Activated CD4-positive, alpha-beta T cell treated with anti-CD3 and anti-CD28 coated beads, Interleukin-2, amount 50 U/mL, for 4 hours (primary cell): ENCODE measurements at regions not wholly inside any gene's neighbourhood (a gene's known extent, or its start where the extent isn't known, plus 50 kb on each side); places are given as distances from the start of the nearest gene placed in this dataset.
"Not testable (repeated sequence)": the region's sequence is repeated elsewhere in the genome, so short reads cannot be mapped to it uniquely, and the experiment has no call there.

ENCODE experiments used
- DNase-seq, 2 experiments: peaks; one replicate each; pipeline ENCODE4 v3.0.0-alpha.2; 2020

DNA sequence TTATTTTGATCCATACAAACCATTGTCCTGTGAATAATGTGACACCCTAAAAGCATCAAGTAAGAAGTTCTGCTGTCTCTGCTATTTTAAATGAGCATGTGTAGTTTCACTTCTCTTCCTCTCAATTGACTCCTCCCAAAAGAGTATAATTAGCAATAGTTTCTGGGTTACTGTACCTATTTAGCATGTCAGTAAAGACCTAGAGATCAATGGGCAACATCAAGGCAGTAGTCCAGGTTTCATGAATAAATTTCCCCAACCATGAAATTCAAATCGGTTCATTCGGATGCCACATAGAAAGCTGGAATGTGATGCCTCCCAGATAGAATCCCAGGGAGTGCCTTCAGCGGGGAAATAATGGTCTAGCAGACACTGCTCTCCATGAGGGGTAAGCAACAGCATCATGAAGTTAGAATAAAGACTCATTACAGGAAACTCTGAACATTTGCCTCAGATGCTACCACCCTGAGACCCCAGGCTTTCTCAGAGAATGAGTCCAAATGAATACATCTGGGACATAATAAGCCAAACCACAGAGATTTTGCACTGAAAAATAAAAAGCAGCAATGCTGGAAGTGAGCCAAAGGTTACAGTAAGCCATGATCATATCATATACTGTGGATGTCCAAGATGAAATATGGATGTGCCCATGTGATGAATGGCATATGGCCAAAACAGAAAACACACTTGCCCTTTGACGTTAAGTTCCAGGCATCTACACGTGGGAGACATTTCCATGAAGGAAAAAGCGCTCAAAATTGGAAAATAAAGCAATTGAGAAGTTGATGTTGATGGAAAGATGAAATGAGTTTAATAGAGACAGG lies 1107.0 kb upstream of the SEMA6A start:
- DNase-seq, result no peak

DNA sequence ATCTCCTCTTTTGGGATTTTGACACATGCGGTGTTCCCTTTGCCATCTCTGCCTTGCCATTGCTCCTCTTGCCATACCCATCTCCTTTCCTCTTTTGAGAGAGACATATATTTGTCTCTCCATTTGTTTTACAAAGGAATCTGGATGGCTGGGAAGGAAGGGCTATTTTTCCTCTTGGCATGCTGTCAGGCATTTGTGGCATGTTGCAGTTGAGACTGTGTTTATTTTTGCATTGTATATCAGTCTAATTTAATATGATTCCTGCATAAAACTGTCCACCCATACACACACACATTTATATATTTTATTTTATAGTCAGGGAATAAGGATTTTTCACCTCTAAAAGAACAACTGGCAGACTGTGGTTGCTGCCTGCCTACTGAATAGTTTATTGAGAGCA lies 1105.8 kb upstream of the SEMA6A start:
- no peak for DNase-seq

DNA sequence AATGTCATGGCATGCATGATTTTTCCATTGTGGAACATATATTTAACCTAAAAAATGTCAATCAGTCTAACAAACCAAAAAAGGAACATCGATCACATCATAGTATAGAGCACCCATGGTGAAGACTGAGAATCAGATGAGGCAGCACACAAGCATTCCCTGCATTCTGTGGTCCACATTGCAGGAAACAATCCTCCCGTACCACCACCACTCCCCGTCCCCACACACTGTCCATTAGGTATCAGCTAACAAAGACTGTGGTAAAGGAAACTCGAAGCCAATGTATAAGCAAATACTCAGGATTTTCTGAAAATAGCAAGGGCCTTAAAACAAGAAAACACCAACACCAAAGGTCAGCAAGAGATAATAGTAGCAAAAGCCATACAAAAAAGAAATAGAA lies 1104.4 kb upstream of the SEMA6A start:
- no peak for DNase-seq

DNA sequence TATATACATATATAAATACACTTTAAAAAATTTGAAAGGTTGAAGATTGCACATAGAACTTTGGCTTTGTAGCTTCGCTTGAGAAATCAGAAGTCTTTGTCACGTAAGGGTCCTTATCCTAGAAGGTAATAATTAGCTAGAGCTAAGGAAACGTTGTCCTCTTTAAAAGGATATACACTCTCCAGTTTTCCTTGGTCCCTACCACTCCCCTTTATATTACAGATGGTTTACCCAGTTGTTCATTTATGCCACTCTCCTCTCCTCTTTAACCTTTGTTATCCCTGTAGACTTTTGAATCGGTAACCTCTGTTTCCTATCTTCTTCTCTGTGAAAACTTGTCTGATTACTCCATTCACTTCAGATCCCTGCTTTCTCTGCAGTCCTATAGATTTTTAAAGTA lies 1101.0 kb upstream of the SEMA6A start:
- no peak for DNase-seq

DNA sequence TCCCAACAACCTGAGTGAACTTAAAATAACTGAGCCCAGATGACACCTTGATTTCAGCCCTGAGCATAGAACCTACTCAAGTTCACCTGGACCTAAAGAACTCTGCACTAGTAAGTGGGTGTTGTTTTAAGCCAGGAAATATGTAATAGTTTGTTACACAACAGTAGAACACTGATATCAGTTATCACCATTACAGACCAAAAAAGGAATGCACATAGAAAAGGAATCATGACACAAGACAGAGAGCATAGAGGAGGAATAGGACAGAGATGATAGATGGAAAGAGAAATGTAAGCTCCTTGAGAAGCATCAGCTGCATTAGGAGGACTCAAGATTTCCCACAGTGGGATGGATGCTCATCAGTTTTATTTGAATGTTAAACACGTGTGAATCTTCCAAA lies 1096.9 kb upstream of the SEMA6A start:
- DNase-seq, result no peak

DNA sequence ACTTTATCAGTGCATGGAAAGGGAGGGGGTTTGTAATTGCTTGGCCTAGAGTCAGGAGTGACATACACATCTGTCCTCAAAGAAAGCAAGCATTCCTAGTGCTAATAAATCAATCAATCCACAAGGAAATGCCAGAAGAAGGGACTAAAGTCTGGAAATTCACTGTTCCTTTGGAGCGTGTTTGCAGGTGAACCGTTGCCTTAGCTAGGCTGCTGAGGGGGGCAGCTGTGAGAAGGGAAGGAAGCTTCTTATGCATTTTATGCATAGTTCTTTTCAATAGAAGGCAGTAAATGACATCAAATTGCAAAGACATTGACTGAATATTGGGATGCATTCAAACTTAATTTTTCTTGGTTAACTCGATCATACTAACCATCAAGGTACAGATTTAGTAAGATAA lies 1092.5 kb upstream of the SEMA6A start:
- no peak for DNase-seq

DNA sequence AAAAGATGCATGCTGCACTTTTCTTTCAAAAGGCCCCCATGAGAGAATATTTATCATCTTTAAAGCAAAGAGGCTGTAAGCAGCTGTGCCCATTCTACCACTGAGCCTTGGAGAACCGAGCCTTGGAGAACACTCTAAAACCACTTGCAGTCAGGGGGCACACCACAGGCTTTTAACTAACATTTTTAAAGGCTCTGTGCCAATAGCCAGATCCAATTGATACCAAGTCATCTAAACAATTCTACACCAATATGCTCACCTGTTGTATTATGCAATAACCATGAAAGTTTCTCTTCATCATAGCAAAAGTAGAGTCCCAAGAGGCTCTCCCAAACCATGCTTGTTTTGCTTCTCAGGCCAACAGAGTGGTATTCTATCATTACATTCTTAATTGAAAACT lies 1090.5 kb upstream of the SEMA6A start:
- no peak for DNase-seq

DNA sequence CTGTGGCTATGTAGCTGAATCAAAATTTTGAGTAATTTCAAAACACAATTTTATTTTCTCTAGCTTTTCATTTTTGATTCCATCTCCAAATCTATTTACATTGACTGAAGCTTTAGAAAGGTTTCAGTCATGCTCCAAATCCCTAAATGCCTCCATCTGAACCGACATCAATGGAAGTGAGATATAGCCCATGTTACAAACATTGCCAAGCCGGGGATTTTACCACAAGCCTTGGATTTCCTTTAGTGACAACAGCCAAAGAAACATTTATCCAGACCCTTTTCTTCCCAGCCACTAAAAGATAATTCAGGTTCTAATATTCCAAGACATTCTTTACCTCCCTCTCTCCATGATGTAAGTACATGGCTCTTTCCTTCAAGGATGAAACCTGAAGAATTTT lies 1087.7 kb upstream of the SEMA6A start:
- no peak for DNase-seq

DNA sequence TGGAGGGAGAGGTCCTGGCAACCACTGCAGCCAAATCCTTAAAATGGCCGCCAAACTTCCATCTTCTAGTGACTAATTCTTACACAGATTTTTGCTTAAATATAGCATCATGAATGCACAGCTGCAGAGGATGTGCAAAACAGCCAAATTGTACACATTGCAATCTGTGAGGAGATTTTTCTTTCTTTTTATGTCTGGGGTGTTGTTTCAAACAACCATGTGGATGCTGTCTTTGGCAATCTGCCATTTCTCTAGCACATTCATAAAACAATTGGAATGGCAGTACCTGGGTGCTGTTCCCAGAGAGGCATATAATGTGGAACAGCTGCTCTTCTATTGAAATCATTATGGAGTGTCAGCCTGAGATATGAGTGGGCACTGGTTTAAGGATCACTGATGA lies 1082.9 kb upstream of the SEMA6A start:
- no peak for DNase-seq

DNA sequence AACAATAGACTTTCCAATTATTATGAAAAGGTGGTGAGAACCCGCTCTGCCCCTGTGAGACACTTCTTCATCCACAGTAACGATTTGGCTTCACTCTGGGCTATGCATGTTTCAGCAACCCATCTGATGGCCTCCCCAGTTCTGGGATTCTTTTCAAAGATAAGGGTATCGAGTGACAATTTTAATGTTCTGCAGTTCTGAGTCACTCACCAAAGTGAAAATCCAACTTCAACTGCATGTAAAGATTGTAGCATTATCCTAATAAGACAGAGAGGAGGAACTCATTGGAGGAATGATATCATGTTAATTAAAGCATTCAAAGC lies 1078.3 kb upstream of the SEMA6A start:
- DNase-seq, result no peak

DNA sequence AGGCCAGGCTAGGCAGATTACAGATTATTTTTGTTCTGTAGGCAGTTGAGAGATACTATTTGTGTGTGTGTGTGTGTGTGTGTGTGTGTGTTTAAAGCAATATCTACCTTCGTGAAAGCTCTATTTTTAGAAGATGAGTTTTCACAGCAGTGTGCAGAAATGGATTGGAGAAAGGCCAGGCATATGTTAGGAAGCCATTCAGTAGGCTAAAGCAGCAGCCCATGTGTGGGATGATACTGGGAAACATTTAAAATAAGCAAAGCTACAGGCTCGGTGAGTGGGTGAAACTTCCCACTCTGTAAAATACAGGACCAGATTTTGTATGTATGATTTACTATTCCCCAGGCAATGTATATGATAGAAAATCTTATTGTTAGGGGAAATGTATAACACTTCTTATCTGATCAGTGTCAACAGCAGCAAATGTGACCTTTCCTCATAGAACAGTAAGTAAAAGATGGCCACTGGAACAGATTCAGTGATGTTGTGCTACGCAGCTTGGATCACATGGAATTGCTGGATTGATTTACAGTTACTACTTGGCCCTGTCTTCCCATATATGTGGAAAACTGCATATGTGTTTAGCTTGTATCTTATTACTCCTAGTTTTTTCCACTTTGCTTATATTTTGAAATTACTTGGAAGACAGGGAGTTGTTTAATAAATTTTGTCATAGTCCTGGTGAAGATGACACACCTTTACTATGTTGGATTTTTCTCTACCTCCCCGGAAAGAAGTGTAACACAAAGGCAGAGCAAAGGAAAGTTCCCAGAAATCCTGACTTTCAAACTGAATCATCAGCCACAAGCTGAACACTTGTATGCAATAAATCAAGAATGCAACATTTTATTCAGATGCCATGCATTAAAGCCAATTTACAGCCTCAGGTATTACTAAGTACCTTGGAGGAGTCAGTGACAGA lies 1077.7 kb upstream of the SEMA6A start:
- no peak for DNase-seq

DNA sequence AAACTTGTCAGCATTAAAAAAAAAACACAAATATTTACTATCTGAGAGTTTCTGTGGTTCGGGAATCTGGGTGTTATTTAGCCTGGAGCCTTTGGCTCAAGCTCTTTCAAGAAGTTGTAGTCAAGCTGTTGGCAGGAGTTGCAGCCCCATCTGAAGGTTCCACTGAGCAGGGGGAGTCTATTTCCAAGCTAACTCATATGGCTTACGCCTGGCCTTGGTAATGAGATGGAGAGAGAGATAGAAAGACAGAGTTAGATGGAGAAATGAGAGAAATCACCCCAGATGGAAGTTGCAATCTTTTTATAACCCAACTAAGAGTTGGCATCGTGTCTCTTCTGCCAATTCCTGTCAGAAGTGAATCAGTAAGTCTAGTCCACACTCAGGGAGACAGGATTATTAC lies 1075.2 kb upstream of the SEMA6A start:
- no peak for DNase-seq

DNA sequence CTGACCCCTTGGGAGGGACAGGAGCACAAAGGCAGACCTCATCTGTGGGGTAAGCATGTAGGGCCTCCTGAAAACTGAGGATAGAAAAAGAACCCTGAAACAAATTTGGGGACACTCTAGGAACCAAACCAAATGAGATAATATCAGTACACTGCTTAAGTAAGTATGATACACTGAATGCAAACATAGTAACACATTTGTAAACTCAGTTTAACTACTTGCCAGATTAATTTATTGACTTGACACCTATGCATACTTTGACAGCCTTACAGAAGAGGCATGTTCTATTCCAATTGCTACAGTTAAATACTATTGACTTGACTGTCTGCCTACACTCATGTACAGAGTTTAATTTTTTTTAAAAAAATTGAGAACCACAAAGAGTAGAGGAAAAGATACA lies 1070.8 kb upstream of the SEMA6A start:
- no peak for DNase-seq

DNA sequence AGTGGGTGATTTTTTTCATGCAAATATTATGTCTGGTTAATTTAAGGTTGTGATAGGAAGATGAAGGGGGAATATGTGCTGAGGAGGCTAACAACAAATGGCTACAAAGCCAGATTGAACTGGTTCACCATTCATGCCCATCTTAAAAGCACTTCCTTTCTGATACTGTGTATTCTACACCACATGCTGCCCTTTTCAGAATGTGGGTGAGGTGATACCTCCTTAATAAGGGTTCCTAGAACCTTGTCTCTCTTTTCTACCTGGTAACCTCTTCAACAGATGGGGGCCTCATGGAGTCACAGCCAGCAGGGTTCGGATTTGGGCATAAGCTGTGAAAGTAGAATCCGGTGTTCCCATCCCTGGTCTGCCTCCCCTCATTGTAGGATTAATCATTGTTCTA lies 1064.0 kb upstream of the SEMA6A start:
- no peak for DNase-seq

DNA sequence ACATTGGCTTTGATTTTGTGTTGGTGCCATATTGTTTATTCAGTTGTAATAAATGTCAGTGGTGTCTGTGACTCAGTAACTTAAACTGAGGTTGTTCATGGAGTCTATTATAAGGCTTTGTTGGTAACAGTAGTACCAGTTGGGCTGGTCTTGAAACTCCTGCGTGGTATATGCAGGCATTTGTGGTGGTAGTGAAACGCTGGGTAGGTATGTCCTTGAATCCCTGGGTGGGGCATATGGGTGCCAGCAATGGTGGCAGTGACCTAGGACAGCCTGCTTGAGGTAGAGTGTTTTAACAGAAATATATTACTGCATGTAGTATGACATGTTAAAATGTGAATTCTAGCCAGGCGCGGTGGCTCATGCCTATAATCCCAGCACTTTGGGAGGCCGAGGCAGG lies 1058.5 kb upstream of the SEMA6A start:
- no peak for DNase-seq

DNA sequence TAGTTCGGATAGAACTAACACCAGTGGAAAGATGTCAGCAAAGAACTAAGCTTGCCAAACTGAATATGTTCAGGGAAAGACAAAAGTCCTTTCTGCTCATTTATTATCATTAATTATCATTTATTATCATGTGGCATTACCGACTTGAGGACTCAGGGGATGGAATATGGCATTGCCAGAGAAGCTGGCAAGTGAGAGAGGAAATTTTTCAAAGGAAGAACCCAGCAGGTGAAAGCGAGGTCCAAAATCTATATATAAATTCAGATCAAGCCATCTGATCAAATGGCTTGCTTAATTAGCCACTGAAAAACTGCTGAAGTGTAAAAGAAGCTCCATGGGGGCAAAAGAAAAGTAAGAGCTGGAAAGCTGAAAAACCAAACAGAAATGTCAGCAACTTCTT lies 1049.6 kb upstream of the SEMA6A start:
- no peak for DNase-seq

DNA sequence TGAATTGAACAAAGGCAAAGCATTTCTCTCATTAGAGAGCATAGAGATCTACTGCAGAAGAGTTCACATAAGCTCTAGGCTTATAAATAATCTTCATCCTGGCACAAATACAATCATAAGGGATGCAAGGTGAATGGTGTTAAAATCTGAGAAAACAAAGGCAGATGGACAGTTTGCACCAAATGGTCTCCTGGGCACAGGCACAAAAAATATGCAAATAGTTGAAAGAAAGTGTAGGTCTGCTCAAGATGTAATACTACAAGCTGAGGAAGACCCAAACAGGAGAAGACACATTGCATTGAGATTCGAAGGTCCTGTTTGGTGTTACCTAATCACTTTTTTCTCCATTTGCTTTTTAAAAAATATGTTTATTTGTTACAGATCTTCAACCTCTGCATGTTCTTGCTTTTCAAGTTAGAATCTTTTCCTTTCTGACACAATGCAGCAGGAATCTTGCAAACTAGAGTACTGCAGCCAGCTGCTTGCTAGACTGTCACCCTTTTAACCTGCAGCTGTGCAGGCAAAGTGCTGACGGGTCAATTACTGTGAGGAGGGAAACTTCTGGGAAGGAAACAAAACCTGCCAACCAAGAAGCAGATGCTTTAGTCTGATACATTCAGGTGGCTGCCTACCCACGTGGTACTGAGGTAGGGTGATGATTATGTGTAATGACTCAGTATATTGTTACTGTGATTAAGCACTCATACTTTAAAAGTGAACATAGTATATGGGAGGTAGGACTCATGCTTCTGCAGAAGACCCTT lies 1048.6 kb upstream of the SEMA6A start:
- DNase-seq, result no peak

DNA sequence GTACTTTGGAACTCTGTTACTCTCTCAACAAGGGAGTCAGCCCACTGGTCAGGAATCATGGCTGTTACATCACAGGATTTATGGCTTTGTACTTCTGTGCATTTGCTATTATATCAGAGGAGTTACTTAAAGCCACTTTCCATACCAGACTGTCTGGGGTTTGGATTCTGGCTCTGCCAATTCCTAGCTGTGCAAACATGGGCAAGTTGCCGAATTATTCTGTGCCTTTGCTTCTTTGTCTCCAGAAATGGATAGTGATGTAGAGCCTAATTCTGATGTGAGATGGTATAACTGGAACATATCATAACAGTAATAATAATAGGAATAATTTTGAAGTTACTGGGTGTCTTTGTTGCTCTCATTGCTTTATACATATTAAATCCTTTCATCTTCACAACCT lies 1047.3 kb upstream of the SEMA6A start:
- no peak for DNase-seq

DNA sequence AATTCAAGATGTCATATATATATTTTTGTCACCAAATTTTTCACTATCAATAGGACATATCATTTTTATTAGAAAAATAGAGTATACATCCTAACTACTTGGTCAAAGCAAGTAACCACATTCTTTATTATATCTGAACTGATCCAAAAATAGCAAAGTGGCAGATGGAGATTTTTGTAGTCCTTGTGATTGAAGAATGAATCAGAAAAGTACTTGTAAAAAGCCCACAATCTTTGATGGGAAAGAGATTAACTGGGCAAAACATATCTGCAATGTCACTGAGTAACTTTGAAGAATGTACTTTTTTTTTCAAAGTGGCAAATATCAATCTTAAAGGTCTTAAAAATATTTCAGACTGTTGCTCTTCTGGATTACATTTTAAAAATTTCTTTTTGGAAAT lies 1040.6 kb upstream of the SEMA6A start:
- no peak for DNase-seq

DNA sequence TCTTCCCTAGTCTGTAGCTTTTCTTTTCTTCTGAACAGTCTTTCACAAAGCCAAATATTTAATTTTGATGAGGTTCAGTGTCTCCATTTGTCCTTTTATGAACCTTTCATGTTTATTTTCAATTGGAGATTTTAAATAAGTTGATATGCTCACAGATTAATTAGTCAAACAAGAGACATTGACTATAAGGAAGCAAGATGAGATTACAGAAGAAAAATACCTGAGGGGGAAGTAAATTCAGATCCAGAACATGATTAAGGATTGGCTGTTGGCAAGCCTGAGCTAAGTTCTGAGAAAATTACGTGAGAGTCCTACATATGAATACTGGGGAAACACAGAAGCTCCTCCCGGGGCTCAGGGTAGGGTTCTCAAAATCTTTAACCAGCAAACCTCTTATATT lies 1039.8 kb upstream of the SEMA6A start:
- no peak for DNase-seq

DNA sequence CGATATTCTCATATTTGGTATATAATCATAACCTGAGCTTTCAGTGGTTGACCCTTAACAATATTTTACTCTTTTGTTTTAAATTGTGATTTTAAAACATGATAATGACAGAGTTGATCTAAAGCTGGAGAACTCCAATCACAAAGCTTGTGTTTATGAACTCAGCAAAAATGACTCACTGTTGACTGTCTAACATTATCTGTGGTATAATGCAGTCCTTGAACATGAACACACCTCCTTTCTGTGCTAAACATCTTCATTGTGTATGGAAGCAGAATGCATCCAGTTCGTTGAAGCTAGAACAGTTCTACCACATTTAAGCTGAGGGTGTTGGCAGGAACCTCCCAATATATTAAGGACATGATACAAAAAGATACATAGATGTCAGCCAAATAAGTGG lies 1030.2 kb upstream of the SEMA6A start:
- DNase-seq, result no peak

DNA sequence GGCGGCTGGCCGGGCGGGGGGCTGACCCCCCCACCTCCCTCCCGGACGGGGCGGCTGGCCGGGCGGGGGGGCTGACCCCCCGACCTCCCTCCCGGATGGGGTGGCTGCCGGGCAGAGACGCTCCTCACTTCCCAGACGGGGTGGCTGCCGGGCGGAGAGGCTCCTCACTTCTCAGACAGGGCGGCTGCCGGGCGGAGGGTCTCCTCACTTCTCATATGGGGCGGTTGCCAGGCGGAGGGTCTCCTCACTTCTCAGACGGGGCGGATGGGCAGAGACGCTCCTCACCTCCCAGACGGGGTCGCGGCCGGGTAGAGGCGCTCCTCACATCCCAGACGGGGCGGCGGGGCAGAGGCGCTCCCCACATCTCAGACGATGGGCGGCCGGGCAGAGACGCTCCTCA lies 1025.2 kb upstream of the SEMA6A start:
- not testable (repeated sequence) for DNase-seq

DNA sequence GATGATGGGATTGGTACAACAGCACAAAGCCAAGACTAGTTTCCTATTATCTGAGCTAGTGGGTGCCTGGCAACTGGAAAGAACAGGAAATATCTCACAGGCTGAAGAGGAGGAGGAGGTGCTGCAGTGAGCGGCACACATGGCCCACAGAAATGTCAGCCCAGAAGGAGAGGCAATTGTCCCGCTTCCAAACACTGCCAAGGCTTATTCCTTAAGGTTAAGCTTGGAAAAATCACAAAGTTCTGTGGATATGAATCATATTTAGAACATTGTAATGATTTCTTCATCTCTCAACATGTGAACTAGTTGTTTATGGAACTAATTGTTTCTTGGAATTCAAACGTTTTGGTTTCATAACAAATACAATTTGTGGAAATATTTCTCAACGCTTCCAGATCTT lies 1019.5 kb upstream of the SEMA6A start:
- no peak for DNase-seq

DNA sequence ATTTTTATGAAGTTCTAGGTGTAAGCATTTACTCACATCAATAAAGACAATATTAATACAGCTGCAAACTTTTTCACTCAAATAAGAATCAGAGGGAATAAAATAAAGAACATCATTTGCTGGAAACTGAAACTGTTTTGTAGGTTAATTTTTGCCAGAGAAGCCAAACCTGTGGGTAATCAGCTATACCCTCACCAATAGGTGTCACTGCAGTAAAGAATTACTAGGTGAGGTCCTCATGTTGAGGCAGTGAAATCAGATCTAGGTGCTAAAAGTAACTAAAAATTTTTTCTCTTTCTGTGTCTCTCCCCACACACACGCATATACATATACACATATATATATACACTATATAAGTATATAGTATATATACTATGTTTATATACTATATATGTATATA lies 1016.3 kb upstream of the SEMA6A start:
- no peak for DNase-seq
